ENCODE measurements at regions not wholly inside any gene's neighbourhood (a gene's known extent, or its start where the extent isn't known, plus 50 kb on each side); places are given as distances from the start of the nearest gene placed in this dataset.
"Not testable (repeated sequence)": the region's sequence is repeated elsewhere in the genome, so short reads cannot be mapped to it uniquely, and the experiment has no call there.

GRCh38 chr16:87121816-87122215 is 195.4 kb downstream of the C16orf95 start:
- Histone ChIP-seq H3K9me3 (0 out of 2 replicates have a peak, but pooled peaks cover 3% of the 10 kb centered on the region), H3K36me3 (no peaks in the 10 kb centered on the region), H3K4me2 (no peak overlapping the region), H3K27me3 (no peaks in the 10 kb centered on the region), H4K20me1 (no peaks in the 10 kb centered on the region), H3K9ac (no peak overlapping the region), H3K4me1 (peaks cover 16% of the 10 kb centered on the region), H3K4me3 (no peak overlapping the region), H3K27ac (no peak overlapping the region)
- TF ChIP-seq Cebpa-rat (IDR thresholded peaks at IDR 0.05) = no peak

- H3K4me3 ChIP-seq = no peak overlapping the region
- no peak for TF ChIP-seq Cebpa-rat (IDR thresholded peaks at IDR 0.05)
- no peaks in the 10 kb centered on the region for H4K20me1 ChIP-seq
- H3K9ac ChIP-seq = no peak overlapping the region
- no peaks in the 10 kb centered on the region for H3K36me3 ChIP-seq
- H3K27ac ChIP-seq = no peak overlapping the region
- H3K4me1 ChIP-seq = peaks cover 14% of the 10 kb centered on the region
- no peaks in the 10 kb centered on the region for H3K27me3 ChIP-seq
- 0 out of 2 replicates have a peak, but pooled peaks cover 3% of the 10 kb centered on the region for H3K9me3 ChIP-seq
- no peak overlapping the region for H3K4me2 ChIP-seq
Observed at GRCh38 chr16:87123356-87124001, 193.7 kb downstream of the C16orf95 start.

DNA sequence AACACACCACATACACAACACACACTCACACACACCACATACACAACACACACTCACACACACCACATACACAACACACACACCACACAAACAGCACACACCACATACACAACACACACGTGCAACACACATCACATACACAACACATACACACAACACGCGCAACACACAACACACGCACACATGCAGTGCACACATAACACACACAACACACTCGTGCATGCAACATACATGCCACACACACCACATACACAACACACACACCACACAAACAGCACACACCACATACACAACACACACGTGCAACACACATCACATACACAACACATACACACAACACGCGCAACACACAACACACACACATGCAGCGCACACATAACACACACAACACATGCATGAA is 192.8 kb downstream of the C16orf95 start:
- H3K4me1 ChIP-seq = peaks cover 14% of the 10 kb centered on the region
- not testable (repeated sequence) for H3K9ac ChIP-seq, H3K9me3 ChIP-seq, H3K27me3 ChIP-seq, H3K36me3 ChIP-seq, H3K4me2 ChIP-seq, H3K27ac ChIP-seq, H3K4me3 ChIP-seq, H4K20me1 ChIP-seq

GRCh38 chr16:87125206-87126155 is 191.7 kb downstream of the C16orf95 start:
- Histone ChIP-seq H3K4me1 (peaks cover 14% of the 10 kb centered on the region), H3K36me3 (no peaks in the 10 kb centered on the region), H3K4me2 (no peak overlapping the region), H3K9ac (no peak overlapping the region), H3K9me3 (0 out of 2 replicates have a peak, but pooled peaks cover 3% of the 10 kb centered on the region), H3K4me3 (no peak overlapping the region), H3K27ac (no peak overlapping the region), H4K20me1 (no peaks in the 10 kb centered on the region), H3K27me3 (no peaks in the 10 kb centered on the region)
- TF ChIP-seq Cebpa-rat (IDR thresholded peaks at IDR 0.05) = no peak

DNA sequence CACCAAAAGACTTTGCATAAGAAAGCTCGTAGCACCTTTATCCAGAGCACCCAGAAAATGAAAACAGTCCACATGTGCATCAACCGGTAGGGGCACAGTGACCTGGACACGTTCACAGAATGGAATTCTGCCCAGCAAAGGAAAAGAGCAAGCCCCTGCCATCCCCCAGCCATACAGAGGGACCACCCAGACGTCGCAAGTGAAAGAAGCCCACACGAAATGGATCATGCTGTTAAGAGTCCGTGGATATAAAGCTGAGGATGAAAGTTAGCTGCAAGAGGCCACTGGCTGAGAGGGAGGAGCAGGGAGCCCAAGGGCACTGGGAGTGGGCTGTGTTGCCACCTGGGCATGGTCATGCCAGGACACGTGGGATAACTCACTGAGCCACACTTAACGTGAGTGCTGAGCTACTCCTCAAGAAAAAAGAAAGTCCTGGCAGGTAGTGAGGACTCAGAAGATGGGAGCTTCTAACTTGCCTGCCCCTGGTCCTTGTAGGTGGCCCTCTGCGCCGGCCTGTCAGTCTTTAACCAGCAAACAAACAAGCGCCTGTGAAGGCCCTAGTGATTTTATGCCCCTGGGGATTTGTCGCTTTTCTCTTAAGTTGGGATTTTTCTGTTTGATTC is 190.7 kb downstream of the C16orf95 start:
- Histone ChIP-seq H3K9me3 (0 out of 2 replicates have a peak, but pooled peaks cover 3% of the 10 kb centered on the region), H3K9ac (no peak overlapping the region), H4K20me1 (no peaks in the 10 kb centered on the region), H3K27ac (no peak overlapping the region), H3K4me2 (peak overlapping the region; percentile 54), H3K4me1 (peaks cover 14% of the 10 kb centered on the region), H3K4me3 (no peak overlapping the region), H3K27me3 (no peaks in the 10 kb centered on the region), H3K36me3 (no peaks in the 10 kb centered on the region)
- TF ChIP-seq Cebpa-rat (IDR thresholded peaks at IDR 0.05) = no peak

- H3K4me1 ChIP-seq = peaks cover 14% of the 10 kb centered on the region
- no peaks in the 10 kb centered on the region for H4K20me1 ChIP-seq
- H3K9ac ChIP-seq = no peak overlapping the region
- no peak overlapping the region for H3K4me3 ChIP-seq
- no peaks in the 10 kb centered on the region for H3K36me3 ChIP-seq
- no peak overlapping the region for H3K27ac ChIP-seq
- no peaks in the 10 kb centered on the region for H3K27me3 ChIP-seq
- TF ChIP-seq Cebpa-rat (IDR thresholded peaks at IDR 0.05) = no peak
- H3K9me3 ChIP-seq = 0 out of 2 replicates have a peak, but pooled peaks cover 3% of the 10 kb centered on the region
- H3K4me2 ChIP-seq = peak overlapping the region; percentile 54
Observed at GRCh38 chr16:87127061-87127765, 190.0 kb downstream of the C16orf95 start.

- Histone ChIP-seq H3K27me3 (no peaks in the 10 kb centered on the region), H3K4me1 (peaks cover 14% of the 10 kb centered on the region), H3K27ac (no peak overlapping the region), H3K9me3 (0 out of 2 replicates have a peak, but pooled peaks cover 3% of the 10 kb centered on the region), H3K4me2 (peak overlapping the region; percentile 54; the same call in 1 of the 2 replicates), H4K20me1 (no peaks in the 10 kb centered on the region), H3K4me3 (no peak overlapping the region), H3K36me3 (no peaks in the 10 kb centered on the region), H3K9ac (no peak overlapping the region)
- TF ChIP-seq Cebpa-rat (IDR thresholded peaks at IDR 0.05) = no peak
Observed at GRCh38 chr16:87127766-87128147, 189.4 kb downstream of the C16orf95 start.

DNA sequence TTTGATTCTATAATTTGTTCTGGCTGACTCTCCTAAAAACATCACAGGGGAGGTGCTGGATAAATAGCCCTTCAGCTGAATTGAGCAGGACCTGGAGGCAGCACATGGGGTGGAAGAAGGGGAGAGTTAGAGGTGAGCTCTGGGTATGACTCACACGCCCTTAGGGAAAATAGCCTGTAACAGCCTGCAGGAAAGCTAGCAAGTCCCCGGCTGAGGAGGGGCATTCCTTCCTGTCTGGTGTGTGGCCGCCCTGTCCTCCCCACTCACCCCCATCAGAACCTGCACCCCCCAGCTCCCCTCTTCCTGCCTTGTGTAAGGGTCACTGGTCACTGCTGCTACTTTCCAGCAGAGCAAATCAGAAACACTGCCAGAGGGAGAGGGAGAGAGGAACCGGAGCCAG is 187.4 kb downstream of the C16orf95 start:
- H3K9me3 ChIP-seq = no peaks in the 10 kb centered on the region
- H3K36me3 ChIP-seq = no peaks in the 10 kb centered on the region
- no peaks in the 10 kb centered on the region for H4K20me1 ChIP-seq
- H3K4me1 ChIP-seq = peaks cover 14% of the 10 kb centered on the region
- no peak overlapping the region for H3K27ac ChIP-seq
- no peak overlapping the region for H3K9ac ChIP-seq
- H3K4me3 ChIP-seq = no peak overlapping the region
- no peaks in the 10 kb centered on the region for H3K27me3 ChIP-seq
- no peak overlapping the region for H3K4me2 ChIP-seq
- no peak for TF ChIP-seq Cebpa-rat (IDR thresholded peaks at IDR 0.05)

Data from BLaER1 (cell line).